NCI-H460 (cell line): ENCODE measurements at regions not wholly inside any gene's neighbourhood (a gene's known extent, or its start where the extent isn't known, plus 50 kb on each side); places are given as distances from the start of the nearest gene placed in this dataset.

Source experiments
- DNase-seq: peaks from one replicate; pipeline ENCODE4 v3.0.0-alpha.2; 2016; ENCODE audit warnings: low read depth; ENCODE audit errors: extremely low read depth

GRCh38 chr14:97604731-97605130, 807.5 kb downstream of the VRK1 start:
- DNase-seq: no peak

GRCh38 chr14:97618401-97618800, 821.2 kb downstream of the VRK1 start:
- no peak for DNase-seq

GRCh38 chr14:97618917-97619690, 821.9 kb downstream of the VRK1 start:
- no peak for DNase-seq

GRCh38 chr14:97620066-97620465, 822.9 kb downstream of the VRK1 start:
- no peak for DNase-seq

GRCh38 chr14:97624985-97625384, 827.8 kb downstream of the VRK1 start:
- DNase-seq: no peak

- no peak for DNase-seq
Observed at GRCh38 chr14:97625477-97625876, 828.3 kb downstream of the VRK1 start.

GRCh38 chr14:97626088-97626487, 828.9 kb downstream of the VRK1 start:
- no peak for DNase-seq

GRCh38 chr14:97630249-97630648, 833.1 kb downstream of the VRK1 start:
- no peak for DNase-seq

GRCh38 chr14:97633131-97633738, 836.1 kb downstream of the VRK1 start:
- no peak for DNase-seq

GRCh38 chr14:97634751-97635150, 837.6 kb downstream of the VRK1 start:
- no peak for DNase-seq

GRCh38 chr14:97638864-97639263, 841.7 kb downstream of the VRK1 start:
- no peak for DNase-seq

- DNase-seq: no peak
Observed at GRCh38 chr14:97640031-97640430, 842.8 kb downstream of the VRK1 start.

GRCh38 chr14:97641827-97642226, 844.6 kb downstream of the VRK1 start:
- DNase-seq: no peak

- DNase-seq: no peak
Observed at GRCh38 chr14:97642631-97643030, 845.4 kb downstream of the VRK1 start.

- DNase-seq: no peak
Observed at GRCh38 chr14:97644365-97644764, 847.2 kb downstream of the VRK1 start.

- DNase-seq: no peak
Observed at GRCh38 chr14:97649752-97650151, 852.6 kb downstream of the VRK1 start.

GRCh38 chr14:97655169-97655948, 858.2 kb downstream of the VRK1 start:
- DNase-seq: no peak

- DNase-seq: no peak
Observed at GRCh38 chr14:97657609-97658008, 860.4 kb downstream of the VRK1 start.

- DNase-seq: no peak
Observed at GRCh38 chr14:97687944-97688630, 890.9 kb downstream of the VRK1 start.

GRCh38 chr14:97688631-97689336, 891.6 kb downstream of the VRK1 start:
- no peak for DNase-seq
